Left forelimb (tissue), 1 donor: ENCODE measurements at regions not wholly inside any gene's neighbourhood (a gene's known extent, or its start where the extent isn't known, plus 50 kb on each side); places are given as distances from the start of the nearest gene placed in this dataset.

Experiments used
- DNase-seq: peaks from one replicate; pipeline ENCODE4 v3.0.0-alpha.2; 2018; ENCODE audit warnings: low spot score

DNA sequence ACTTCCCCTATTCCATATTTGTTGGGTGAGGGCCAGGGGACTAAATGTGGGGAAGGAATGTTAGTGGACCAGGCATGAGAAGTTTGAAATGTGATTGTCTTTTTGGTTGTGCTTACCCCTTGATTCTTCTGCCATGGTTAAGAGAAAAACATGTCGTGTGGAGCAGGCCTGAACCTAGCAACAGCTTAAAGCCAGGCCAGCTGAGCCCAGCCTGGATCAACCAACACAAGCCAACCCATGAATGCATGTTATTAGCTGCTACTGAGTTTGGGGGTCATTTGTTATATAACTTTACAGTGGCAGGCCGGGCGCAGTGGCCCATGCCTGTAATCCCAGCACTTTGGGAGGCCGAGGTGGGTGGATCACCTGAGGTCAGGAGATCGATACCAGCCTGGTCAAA, 52.4 kb upstream of the TRIO start:
- no peak for DNase-seq

DNA sequence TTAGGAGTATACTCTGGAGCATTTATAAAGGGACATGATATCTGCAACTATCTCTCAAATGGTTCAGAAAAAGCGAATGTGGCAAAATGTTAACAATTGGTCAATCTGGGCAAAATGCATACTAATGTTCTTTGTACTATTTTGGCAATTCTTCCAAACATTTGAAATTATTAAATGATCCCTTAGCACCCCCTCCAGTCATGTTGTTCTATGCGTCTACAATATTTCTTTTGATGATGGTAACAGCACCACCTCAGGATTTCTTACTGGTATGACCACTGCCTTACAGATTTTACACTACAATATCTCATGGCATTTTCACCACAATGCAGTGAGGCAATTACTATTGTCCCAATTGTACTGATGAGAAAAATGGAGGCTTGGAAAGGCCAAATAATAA, 52.9 kb upstream of the TRIO start:
- no peak for DNase-seq

DNA sequence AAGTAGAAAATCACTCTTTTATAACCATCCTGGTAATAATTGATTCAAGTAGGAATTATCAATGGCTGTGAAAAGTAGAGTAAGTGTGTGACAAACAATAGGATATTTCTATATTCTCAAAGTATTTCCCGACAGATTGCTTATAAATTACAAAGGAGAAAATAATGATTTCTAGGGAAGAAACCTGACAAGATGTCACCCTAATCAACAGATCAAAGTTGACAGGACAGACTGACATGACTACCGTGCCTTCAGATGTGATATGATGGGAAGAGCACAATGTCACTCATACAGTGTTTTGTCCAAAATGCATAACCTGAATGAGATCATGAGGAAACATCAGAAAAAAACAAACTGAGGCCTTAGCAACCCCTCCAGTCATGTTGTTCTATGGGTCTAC, 53.9 kb upstream of the TRIO start:
- no peak for DNase-seq

GRCh38 chr5:14086261-14086660, 56.9 kb upstream of the TRIO start:
- no peak for DNase-seq

GRCh38 chr5:14082973-14083372, 60.2 kb upstream of the TRIO start:
- no peak for DNase-seq

- DNase-seq: no peak
These were observed 60.6 kb upstream of the TRIO start for GRCh38 chr5:14082523-14082922.

DNA sequence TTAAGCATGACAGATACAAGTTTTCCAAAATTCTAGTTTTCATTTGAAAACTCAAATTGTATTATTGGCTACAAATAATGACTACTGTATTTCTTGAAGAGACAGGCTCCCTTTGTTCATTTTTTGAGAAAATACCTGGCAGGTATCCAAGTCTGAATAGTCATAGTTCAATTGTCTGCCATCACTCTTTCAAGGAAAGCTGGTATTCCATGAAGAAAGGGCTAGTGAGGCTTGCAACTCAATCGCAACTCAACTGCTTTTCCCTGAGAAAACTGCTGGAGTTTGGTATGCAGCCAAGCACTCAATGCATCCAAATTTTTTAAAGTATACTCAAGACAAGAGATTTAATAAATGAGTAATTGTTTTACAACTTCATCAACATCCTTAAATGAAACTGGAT, 61.4 kb upstream of the TRIO start:
- no peak for DNase-seq

GRCh38 chr5:14078716-14079115, 64.4 kb upstream of the TRIO start:
- DNase-seq: no peak

- DNase-seq: no peak
These were observed 65.6 kb upstream of the TRIO start for GRCh38 chr5:14077501-14077900.

DNA sequence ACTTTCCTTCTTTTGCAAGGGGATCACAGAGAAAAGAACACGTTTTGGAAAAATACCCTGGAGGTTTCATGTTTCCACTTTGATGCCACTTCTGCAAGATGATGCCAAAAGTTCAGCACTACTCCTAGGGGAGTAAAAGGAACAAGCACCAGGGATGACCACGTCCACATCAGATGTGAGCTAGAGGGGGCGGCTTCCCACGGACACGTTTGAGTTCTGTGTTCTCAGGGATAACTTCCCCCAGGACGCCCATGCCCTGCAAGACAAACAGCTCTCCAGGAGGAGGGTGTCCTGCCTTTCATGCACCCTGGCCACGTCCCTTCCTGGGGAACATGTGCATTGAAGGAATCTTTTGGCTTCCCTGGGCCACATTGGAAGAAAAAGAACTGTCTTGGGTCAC, 66.6 kb upstream of the TRIO start:
- no peak for DNase-seq

DNA sequence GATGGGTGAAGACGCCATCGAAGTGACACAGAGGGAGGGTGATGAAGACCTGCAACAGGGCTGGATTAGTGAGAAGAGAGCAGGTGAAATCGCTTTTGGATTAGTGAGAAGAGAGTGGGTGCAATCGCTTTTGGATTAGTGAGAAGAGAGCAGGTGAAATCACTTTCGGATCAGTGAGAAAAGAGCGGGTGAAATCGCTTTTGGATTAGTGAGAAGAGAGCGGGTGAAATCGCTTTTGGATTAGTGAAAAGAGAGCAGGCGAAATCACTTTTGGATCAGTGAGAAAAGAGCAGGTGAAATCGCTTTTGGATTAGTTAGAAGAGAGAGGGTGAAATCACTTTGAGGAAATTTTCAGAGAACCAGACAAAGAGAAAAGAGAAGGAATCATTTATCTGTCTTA, 67.2 kb upstream of the TRIO start:
- DNase-seq: no peak

DNA sequence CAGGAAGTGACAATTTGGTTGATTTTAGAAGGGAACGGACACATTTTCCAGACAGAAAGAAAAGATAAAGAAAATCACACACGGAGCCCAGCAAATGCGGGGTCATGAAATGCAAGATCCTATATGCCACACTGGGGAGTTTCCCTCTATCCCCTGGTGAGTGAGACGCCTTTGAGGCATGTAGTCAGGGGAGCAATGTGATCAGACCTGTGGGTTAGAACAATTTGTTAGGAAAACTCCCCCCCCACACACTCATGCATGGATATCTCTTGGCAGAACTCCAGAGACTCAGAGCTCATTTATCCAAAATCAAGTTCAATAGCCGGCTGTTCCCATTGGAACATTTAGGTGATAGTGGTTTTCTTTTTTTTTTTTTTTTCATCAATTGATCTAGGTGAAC, 71.7 kb upstream of the TRIO start:
- no peak for DNase-seq

GRCh38 chr5:14069021-14069420, 74.1 kb upstream of the TRIO start:
- DNase-seq: no peak

DNA sequence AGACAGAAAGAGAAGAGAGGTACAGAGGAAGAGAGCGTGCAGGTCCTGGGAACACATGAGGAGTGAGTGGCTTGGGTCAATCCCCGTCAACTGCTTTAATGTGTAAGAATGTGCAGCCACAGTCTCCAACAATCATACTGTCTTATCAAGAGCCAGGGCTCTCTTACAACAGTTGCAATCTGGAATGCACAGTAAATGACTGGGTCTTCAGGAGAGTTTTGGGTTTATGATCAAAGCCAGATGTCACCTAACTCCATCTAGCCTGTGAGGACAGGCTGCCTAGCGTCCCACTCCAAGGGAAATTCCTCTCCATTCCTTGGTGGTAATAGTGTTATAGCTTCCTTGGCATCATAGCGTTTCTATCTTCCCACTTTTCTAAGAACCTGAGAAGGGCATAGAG, 75.0 kb upstream of the TRIO start:
- DNase-seq: no peak

- no peak for DNase-seq
These were observed 76.8 kb upstream of the TRIO start for GRCh38 chr5:14066326-14066725.

GRCh38 chr5:14064841-14065240, 78.3 kb upstream of the TRIO start:
- no peak for DNase-seq

DNA sequence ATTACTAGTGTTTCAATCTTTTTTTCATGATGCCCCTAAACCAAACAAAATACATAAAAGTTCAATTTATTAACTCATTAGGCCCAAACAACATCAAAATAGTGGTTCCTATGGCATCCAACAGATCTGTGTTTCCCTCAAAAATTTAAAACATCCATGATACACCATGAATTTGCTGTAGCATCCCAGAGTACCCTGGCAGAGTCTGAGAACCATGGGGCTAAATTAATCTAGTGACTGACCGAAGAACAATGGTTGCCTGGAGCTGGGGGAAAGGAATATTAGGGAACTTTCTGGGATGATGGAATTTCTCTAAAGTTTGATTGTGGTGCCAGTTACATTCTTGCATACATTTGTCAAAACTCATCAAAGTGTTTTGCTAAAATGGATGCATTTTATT, 79.5 kb upstream of the TRIO start:
- no peak for DNase-seq

- DNase-seq: no peak
These were observed 80.0 kb upstream of the TRIO start for GRCh38 chr5:14063138-14063537.

DNA sequence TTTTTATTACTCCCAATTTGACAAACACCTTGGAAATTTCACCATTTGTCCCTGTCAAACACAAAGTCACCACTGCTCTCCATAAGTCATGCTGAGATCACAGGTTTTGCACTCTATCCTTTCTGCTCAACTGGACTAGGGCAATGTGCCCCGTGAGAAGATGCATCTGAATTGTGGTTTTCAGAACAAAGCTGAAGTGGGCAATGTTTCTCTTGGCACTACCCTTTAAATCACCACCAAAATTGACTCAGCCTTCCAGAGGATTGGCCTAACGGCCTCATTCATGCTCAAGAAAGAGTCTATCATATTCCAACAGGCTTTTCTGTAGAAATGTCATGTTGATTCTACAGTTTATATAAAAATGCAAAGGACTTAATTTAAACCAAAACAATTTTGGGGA, 81.0 kb upstream of the TRIO start:
- DNase-seq: no peak

DNA sequence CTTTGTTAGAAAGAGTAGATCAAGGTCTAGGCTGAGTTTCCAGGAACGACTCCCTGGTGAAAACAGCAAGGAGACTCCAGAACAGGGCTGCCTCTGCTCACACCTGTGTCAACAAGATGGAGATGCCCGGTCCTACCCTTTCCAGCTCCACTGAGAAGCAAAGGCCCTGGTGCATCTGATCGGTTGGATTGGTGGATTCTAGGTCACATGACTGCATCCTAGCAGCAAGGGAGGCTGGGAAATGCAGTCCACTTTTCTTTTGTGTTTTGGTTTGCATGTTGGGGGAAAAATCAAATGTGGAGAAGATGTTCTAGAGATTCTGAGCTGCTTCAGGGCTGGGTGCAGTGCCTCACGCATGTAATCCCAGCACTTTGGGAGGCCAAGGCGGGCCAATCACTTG, 82.0 kb upstream of the TRIO start:
- no peak for DNase-seq

DNA sequence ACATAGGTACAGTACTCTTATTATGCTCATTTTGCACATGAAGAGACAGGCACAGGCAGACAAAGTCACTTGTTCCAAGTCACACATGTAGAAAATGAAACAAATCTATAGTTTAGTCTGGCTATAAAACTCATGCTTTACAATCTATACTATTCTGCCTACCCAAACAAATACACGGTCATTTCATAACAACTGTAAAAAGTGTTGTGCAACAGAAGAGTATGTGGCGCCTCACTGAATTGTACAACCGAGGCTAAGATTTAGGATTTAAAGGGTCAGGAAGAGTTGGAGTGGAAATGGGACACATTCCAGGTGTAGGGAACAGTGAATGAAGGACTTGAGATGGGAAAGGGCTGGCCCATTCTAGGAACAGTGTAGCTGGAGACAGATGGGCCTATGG, 82.9 kb upstream of the TRIO start:
- DNase-seq: no peak

GRCh38 chr5:14059810-14060209, 83.3 kb upstream of the TRIO start:
- DNase-seq: no peak

DNA sequence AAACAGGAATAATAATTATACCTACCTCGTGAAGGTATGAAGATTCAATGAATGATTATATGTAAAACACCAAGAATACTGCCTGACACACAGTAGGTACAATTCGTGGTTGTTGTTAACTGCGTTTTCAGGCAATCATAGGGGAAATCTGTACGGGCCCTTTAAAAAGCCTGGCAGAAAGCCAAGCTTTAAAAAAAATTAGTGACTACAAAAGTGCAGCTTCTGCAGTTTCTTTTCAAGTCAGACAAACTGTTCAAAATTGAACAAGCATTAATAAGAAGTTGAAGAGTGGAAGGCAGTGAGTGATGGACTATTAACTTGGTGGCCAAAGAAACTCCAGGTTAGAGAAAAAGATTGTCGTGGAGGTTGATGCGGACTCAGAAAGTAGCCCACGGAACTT, 85.9 kb upstream of the TRIO start:
- DNase-seq: no peak

GRCh38 chr5:14056039-14056438, 87.1 kb upstream of the TRIO start:
- no peak for DNase-seq
